PC-9 (cell line): ENCODE measurements at regions not wholly inside any gene's neighbourhood (a gene's known extent, or its start where the extent isn't known, plus 50 kb on each side); places are given as distances from the start of the nearest gene placed in this dataset.

Experiments
- BruUV-seq: library from RNA; stranded (reverse); fragments of 400-500 nt; replicated peaks from 2 replicates; lab custom pipeline; 2021; lab: Mats Ljungman, UMichigan
- CTCF ChIA-PET: fragments of 300-600 bp; sonication (Branson Sonifier 250); formaldehyde crosslinking; loops from one replicate; lab custom pipeline; 2022; ENCODE audit warnings: antibody characterized with exemption; lab: Charles Lee
- POLR2A ChIA-PET: fragments of 300-600 bp; sonication (Branson Sonifier 250); formaldehyde crosslinking; loops from one replicate; lab custom pipeline; 2022; ENCODE audit warnings: antibody characterized with exemption; ENCODE audit not compliant: unreplicated experiment; lab: Charles Lee
- DNase-seq, 2 experiments: peaks; one replicate each; pipeline versions ENCODE4 v3.0.0 to v3.0.0-alpha.2; 2015 to 2022; ENCODE audit warnings: mixed read lengths in 1 of 2
- H2AFZ ChIP-seq: fragments of 200-600 bp; sonication (generic); 2 replicates; pipeline ENCODE4 v1.8.1; 2017; ENCODE audit warnings: antibody characterized with exemption
- H3F3A ChIP-seq: fragments of 200-600 bp; sonication (generic); 2 replicates; pipeline ENCODE4 v1.8.1; 2017; ENCODE audit warnings: antibody characterized with exemption, mild to moderate bottlenecking, low read depth; ENCODE audit not compliant: insufficient read depth
- H3K27ac ChIP-seq: fragments of 200-600 bp; sonication (generic); 2 replicates; pipeline ENCODE4 v1.6.1; 2016; ENCODE audit warnings: mixed run types
- H3K27me3 ChIP-seq: fragments of 200-600 bp; sonication (generic); 2 replicates; pipeline ENCODE4 v1.6.1; 2016; ENCODE audit warnings: low read depth, mixed run types; ENCODE audit not compliant: insufficient read depth
- H3K36me3 ChIP-seq: fragments of 200-600 bp; sonication (generic); 2 replicates; pipeline ENCODE4 v1.6.1; 2016; ENCODE audit warnings: low read depth, mixed run types
- H3K4me1 ChIP-seq: fragments of 200-600 bp; sonication (generic); replicated peaks from 2 replicates; pipeline ENCODE4 v1.6.1; 2016; ENCODE audit warnings: mixed run types; ENCODE audit not compliant: insufficient read depth
- H3K4me2 ChIP-seq: fragments of 200-600 bp; sonication (generic); 2 replicates; pipeline ENCODE4 v1.6.1; 2017; ENCODE audit warnings: mixed run types
- H3K4me3 ChIP-seq: fragments of 200-600 bp; sonication (generic); 2 replicates; pipeline ENCODE4 v1.6.1; 2016; ENCODE audit warnings: mixed run types
- H3K79me2 ChIP-seq: fragments of 200-600 bp; sonication (generic); 2 replicates; pipeline ENCODE4 v1.6.1; 2017; ENCODE audit warnings: low read depth, mixed run types
- H3K9me2 ChIP-seq: fragments of 200-600 bp; sonication (generic); 2 replicates; pipeline ENCODE4 v1.8.1; 2017; ENCODE audit warnings: mild to moderate bottlenecking; ENCODE audit not compliant: insufficient read depth
- H3K9me3 ChIP-seq: fragments of 200-600 bp; sonication (generic); 2 replicates; pipeline ENCODE4 v1.8.1; 2016; ENCODE audit warnings: low read depth; ENCODE audit not compliant: insufficient read depth
- H4K20me1 ChIP-seq: fragments of 200-600 bp; sonication (generic); 2 replicates; pipeline ENCODE4 v1.8.1; 2017; ENCODE audit not compliant: insufficient read depth
- EZH2 ChIP-seq: fragments of 200-600 bp; sonication (generic); IDR thresholded peaks from 2 replicates; pipeline ENCODE4 v1.8.0; 2017; ENCODE audit warnings: antibody characterized with exemption, low read depth
- intact Hi-C: fragments of 100-400 bp; cut with micrococcal nuclease; formaldehyde crosslinking; loops from one replicate; pipeline ENCODE4 v1.10.0; 2022; ENCODE audit not compliant: unreplicated experiment
- TF ChIP-seq, protein P1 (sequence below): fragments of 200-600 bp; sonication (generic); conservative IDR thresholded peaks from 2 replicates; pipeline ENCODE4 v1.6.1; 2017; ENCODE audit warnings: mixed run types, antibody characterized with exemption, mild to moderate bottlenecking, moderate library complexity

- H3K27ac ChIP-seq, result no peak overlapping the region
- no peaks in the 10 kb centered on the region for H3K4me1 ChIP-seq
- intact Hi-C loops, result no loop called here
- no peak for DNase-seq
- no peaks in the 10 kb centered on the region for H3F3A ChIP-seq
- H3K9me3 ChIP-seq, result no peaks in the 10 kb centered on the region
- H3K79me2 ChIP-seq, result no peaks in the 10 kb centered on the region
- peaks cover 5% of the 10 kb centered on the region for H3K27me3 ChIP-seq
- TF ChIP-seq EZH2, result no peak
- TF ChIP-seq, protein P1, sequence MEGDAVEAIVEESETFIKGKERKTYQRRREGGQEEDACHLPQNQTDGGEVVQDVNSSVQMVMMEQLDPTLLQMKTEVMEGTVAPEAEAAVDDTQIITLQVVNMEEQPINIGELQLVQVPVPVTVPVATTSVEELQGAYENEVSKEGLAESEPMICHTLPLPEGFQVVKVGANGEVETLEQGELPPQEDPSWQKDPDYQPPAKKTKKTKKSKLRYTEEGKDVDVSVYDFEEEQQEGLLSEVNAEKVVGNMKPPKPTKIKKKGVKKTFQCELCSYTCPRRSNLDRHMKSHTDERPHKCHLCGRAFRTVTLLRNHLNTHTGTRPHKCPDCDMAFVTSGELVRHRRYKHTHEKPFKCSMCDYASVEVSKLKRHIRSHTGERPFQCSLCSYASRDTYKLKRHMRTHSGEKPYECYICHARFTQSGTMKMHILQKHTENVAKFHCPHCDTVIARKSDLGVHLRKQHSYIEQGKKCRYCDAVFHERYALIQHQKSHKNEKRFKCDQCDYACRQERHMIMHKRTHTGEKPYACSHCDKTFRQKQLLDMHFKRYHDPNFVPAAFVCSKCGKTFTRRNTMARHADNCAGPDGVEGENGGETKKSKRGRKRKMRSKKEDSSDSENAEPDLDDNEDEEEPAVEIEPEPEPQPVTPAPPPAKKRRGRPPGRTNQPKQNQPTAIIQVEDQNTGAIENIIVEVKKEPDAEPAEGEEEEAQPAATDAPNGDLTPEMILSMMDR, result no peak
- no peak overlapping the region for H2AFZ ChIP-seq
- H3K4me2 ChIP-seq, result no peak overlapping the region
- POLR2A ChIA-PET, result no interaction called here
- no peaks in the 10 kb centered on the region for H4K20me1 ChIP-seq
- CTCF ChIA-PET, result no interaction called here
- no peaks in the 10 kb centered on the region for H3K9me2 ChIP-seq
- BruUV-seq, result no TSS peak
- no peak overlapping the region for H3K4me3 ChIP-seq
- no peaks in the 10 kb centered on the region for H3K36me3 ChIP-seq
Measured at GRCh38 chr22:22032099-22032905, 49.7 kb upstream of the TOP3B start.
